IMR-90 (cell line): ENCODE measurements at regions not wholly inside any gene's neighbourhood (a gene's known extent, or its start where the extent isn't known, plus 50 kb on each side); places are given as distances from the start of the nearest gene placed in this dataset.

Experiments
- ATAC-seq: fragments of 200-7000 bp; cut with Tn5 transposase; 2 replicates; pipeline ENCODE4 v1.9.1; 2020; ENCODE audit warnings: low read depth, mild to moderate bottlenecking, moderate library complexity
- BruUV-seq: library from RNA; stranded (reverse); fragments of 400-500 nt; replicated peaks from 2 replicates; lab custom pipeline; 2021; lab: Mats Ljungman, UMichigan
- CTCF ChIA-PET: fragments of 300-600 bp; formaldehyde crosslinking; extraction: SDS; loops from one replicate; lab custom pipeline; 2021; ENCODE audit warnings: antibody characterized with exemption; lab: Yijun Ruan, JAX
- POLR2A ChIA-PET: fragments of 300-600 bp; sonication (Branson Sonifier 250); formaldehyde crosslinking; loops from one replicate; lab custom pipeline; 2022; ENCODE audit warnings: antibody characterized with exemption; ENCODE audit not compliant: unreplicated experiment; lab: Charles Lee
- DNase-seq: peaks from one replicate; pipeline ENCODE4 v3.0.0; 2013
- H2AFZ ChIP-seq: replicated peaks from 2 replicates; pipeline ENCODE3; 2013; ENCODE audit warnings: low read length, mild to moderate bottlenecking; ENCODE audit not compliant: poor library complexity
- H2AK5ac ChIP-seq: 2 replicates; pipeline ENCODE4 v1.6.1; 2013; ENCODE audit warnings: low read depth, low read length, inconsistent platforms
- H2AK9ac ChIP-seq: replicated peaks from 2 replicates; pipeline ENCODE3; 2013; ENCODE audit warnings: mild to moderate bottlenecking, low read depth, low read length, moderate library complexity; ENCODE audit not compliant: poor library complexity
- H2BK120ac ChIP-seq: 2 replicates; pipeline ENCODE4 v1.6.1; 2013; ENCODE audit warnings: low read depth, low read length, inconsistent platforms
- H2BK15ac ChIP-seq: 3 replicates; pipeline ENCODE4 v1.6.1; 2013; ENCODE audit warnings: low read depth, low read length, inconsistent platforms
- H2BK20ac ChIP-seq: 2 replicates; pipeline ENCODE4 v1.6.1; 2013; ENCODE audit warnings: low read depth, mild to moderate bottlenecking, inconsistent platforms, low read length, moderate library complexity
- H2BK5ac ChIP-seq: 2 replicates; pipeline ENCODE4 v1.6.1; 2013; ENCODE audit warnings: mild to moderate bottlenecking, low read depth, low read length, inconsistent platforms; ENCODE audit not compliant: poor library complexity, severe bottlenecking
- H3K14ac ChIP-seq: replicated peaks from 2 replicates; pipeline ENCODE4 v1.6.1; 2013; ENCODE audit warnings: low read depth, low read length, inconsistent platforms
- H3K18ac ChIP-seq: 2 replicates; pipeline ENCODE4 v1.6.1; 2013; ENCODE audit warnings: low read depth, low read length, control low read depth
- H3K23ac ChIP-seq: 2 replicates; pipeline ENCODE4 v1.6.1; 2013; ENCODE audit warnings: low read depth, low read length, inconsistent platforms
- H3K27ac ChIP-seq: 2 replicates; pipeline ENCODE4 v1.5.1; 2013; ENCODE audit warnings: mild to moderate bottlenecking, control low read depth, low read length; ENCODE audit not compliant: insufficient read depth
- H3K27me3 ChIP-seq: 2 replicates; pipeline ENCODE4 v1.6.1; 2013; ENCODE audit warnings: low read length; ENCODE audit not compliant: control insufficient read depth, insufficient read depth
- H3K36me3 ChIP-seq: 2 replicates; pipeline ENCODE4 v1.6.1; 2013; ENCODE audit warnings: low read length, mixed read lengths; ENCODE audit not compliant: control insufficient read depth, insufficient read depth
- H3K4ac ChIP-seq: 2 replicates; pipeline ENCODE4 v1.6.1; 2013; ENCODE audit warnings: low read depth, low read length, inconsistent platforms
- H3K4me1 ChIP-seq: 2 replicates; pipeline ENCODE4 v1.6.1; 2013; ENCODE audit warnings: low read length, mixed read lengths; ENCODE audit not compliant: control insufficient read depth, insufficient read depth
- H3K4me2 ChIP-seq: 2 replicates; pipeline ENCODE4 v1.6.1; 2013; ENCODE audit warnings: low read depth, mild to moderate bottlenecking, control low read depth, low read length, moderate library complexity
- H3K4me3 ChIP-seq: 2 replicates; pipeline ENCODE4 v1.5.1; 2013; ENCODE audit warnings: low read depth, mild to moderate bottlenecking, control low read depth, low read length, moderate library complexity; ENCODE audit not compliant: insufficient read depth
- H3K56ac ChIP-seq: 2 replicates; pipeline ENCODE4 v1.6.1; 2013; ENCODE audit warnings: low read length, inconsistent platforms; ENCODE audit not compliant: insufficient read depth; ENCODE audit errors: extremely low read depth
- H3K79me1 ChIP-seq, 2 experiments: 2 replicates each; pipeline ENCODE4 v1.6.1; 2013; ENCODE audit warnings: low read length in 2 of 2, inconsistent platforms in 1 of 2, low read depth in 1 of 2
- H3K9ac ChIP-seq: 2 replicates; pipeline ENCODE4 v1.6.1; 2013; ENCODE audit warnings: low read depth, low read length, control low read depth
- H3K9me1 ChIP-seq: 2 replicates; pipeline ENCODE4 v1.6.1; 2013; ENCODE audit warnings: low read length, inconsistent platforms; ENCODE audit not compliant: insufficient read depth
- H3K9me3 ChIP-seq: 2 replicates; pipeline ENCODE4 v1.6.1; 2013; ENCODE audit warnings: low read length; ENCODE audit not compliant: control insufficient read depth, insufficient read depth
- H4K20me1 ChIP-seq: 2 replicates; pipeline ENCODE4 v1.6.1; 2013; ENCODE audit warnings: low read length, inconsistent platforms; ENCODE audit not compliant: insufficient read depth
- H4K5ac ChIP-seq: 2 replicates; pipeline ENCODE4 v1.6.1; 2013; ENCODE audit warnings: mild to moderate bottlenecking, low read depth, low read length, control low read depth
- H4K8ac ChIP-seq, 2 experiments: 2 replicates each; pipeline ENCODE4 v1.6.1; 2013; ENCODE audit warnings: low read depth in 2 of 2, low read length in 2 of 2, control low read depth in 1 of 2, inconsistent platforms in 1 of 2
- H4K91ac ChIP-seq: 2 replicates; pipeline ENCODE4 v1.6.1; 2013; ENCODE audit warnings: low read depth, low read length, inconsistent platforms; ENCODE audit not compliant: insufficient read depth
- FOS ChIP-seq: fragments of 150-350 bp; IDR thresholded peaks from 2 replicates; pipeline ENCODE4 v1.6.1; 2016; ENCODE audit warnings: low read depth, low read length
- MXI1 ChIP-seq: IDR thresholded peaks from 2 replicates; pipeline ENCODE4 v1.6.1; 2012; ENCODE audit warnings: low read depth, mild to moderate bottlenecking, low read length, moderate library complexity, borderline replicate concordance
- POLR2A ChIP-seq: IDR thresholded peaks from 2 replicates; pipeline ENCODE4 v1.6.1; 2012; ENCODE audit warnings: mild to moderate bottlenecking, low read depth, low read length
- RFX5 ChIP-seq: IDR thresholded peaks from 2 replicates; pipeline ENCODE4 v1.8.0; 2012; ENCODE audit warnings: low read depth, mild to moderate bottlenecking, low read length, moderate library complexity
- WGBS, 2 experiments: methylation state at CpG; one replicate each; pipeline versions ENCODE4 v1.1.5 to v1.1.7; 2013; ENCODE audit warnings: missing lambda C conversion rate in 2 of 2; ENCODE audit not compliant: insufficient read length in 1 of 2; ENCODE audit errors: extremely low coverage in 2 of 2; 5-methylcytosine and 5-hydroxymethylcytosine counted together
- dilution Hi-C: fragments of 300-500 bp; cut with HindIII; formaldehyde crosslinking; loops from one replicate; pipeline ENCODE4 v1.14.3; 2018; ENCODE audit warnings: low sequenced_read_pairs; ENCODE audit not compliant: unreplicated experiment
- in situ Hi-C: fragments of 300-500 bp; cut with MboI; formaldehyde crosslinking; loops from 3 replicates; pipeline ENCODE4 v1.14.3; 2019; ENCODE audit warnings: low sequenced_read_pairs, inconsistent platforms, mixed read lengths
- intact Hi-C: fragments of 100-400 bp; cut with micrococcal nuclease; formaldehyde crosslinking; loops from 2 replicates; pipeline ENCODE4 v1.10.0; 2022
- TF ChIP-seq, protein P1 (sequence below): fragments of 150-350 bp; IDR thresholded peaks from 2 replicates; pipeline ENCODE4 v1.6.1; 2016; ENCODE audit warnings: low read depth, mild to moderate bottlenecking, low read length, moderate library complexity, borderline replicate concordance
- TF ChIP-seq, protein P2 (sequence below): conservative IDR thresholded peaks from 2 replicates; pipeline ENCODE4 v1.5.1; 2012; ENCODE audit warnings: mild to moderate bottlenecking, low read depth, low read length, improper control_type of control experiment

DNA sequence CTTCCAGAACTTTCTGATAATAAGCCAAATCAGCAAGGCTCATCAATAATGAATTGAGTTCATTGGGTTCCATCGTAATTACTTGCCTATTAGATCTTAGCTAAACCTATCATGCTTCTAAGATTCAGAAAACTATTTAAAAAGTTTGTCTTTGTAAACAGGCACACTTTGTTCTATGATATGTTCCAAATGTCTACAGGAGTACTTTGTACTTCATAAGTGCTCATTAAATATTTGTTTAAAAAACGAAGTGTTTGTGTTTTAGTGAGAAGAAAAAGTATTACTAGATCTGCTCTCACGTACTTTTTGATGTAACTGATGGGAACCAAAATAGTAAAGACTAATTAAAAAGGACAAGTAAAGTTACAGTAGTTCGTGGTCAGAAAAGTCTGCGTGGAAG lies 172.8 kb upstream of the FLRT2 start:
- ChIA-PET POLR2A (no interaction called here), CTCF (no interaction called here)
- Histone ChIP-seq H3K18ac (no peak overlapping the region), H2AFZ (no peak overlapping the region), H3K9ac (no peak overlapping the region), H3K79me1 (no peaks in the 10 kb centered on the region), H3K4me1 (no peaks in the 10 kb centered on the region), H2BK15ac (no peak overlapping the region), H3K56ac (no peak overlapping the region), H2BK20ac (no peak overlapping the region), H2AK5ac (no peak overlapping the region), H3K4me2 (no peak overlapping the region), H4K20me1 (no peaks in the 10 kb centered on the region), H2BK5ac (no peak overlapping the region), H3K36me3 (no peaks in the 10 kb centered on the region), H3K23ac (no peak overlapping the region), H2BK120ac (no peak overlapping the region), H3K4ac (no peak overlapping the region), H3K27me3 (no peaks in the 10 kb centered on the region), H3K27ac (no peak overlapping the region), H2AK9ac (no peak overlapping the region), H3K4me3 (no peak overlapping the region), H3K9me3 (no peaks in the 10 kb centered on the region), H3K9me1 (no peaks in the 10 kb centered on the region), H3K14ac (no peak overlapping the region), H4K5ac (no peak overlapping the region), H4K91ac (no peak overlapping the region), H4K8ac (no peak overlapping the region)
- in situ Hi-C loops (no loop called here), dilution Hi-C loops (no loop called here), intact Hi-C loops (no loop called here)
- no peak for ATAC-seq
- no TSS peak for BruUV-seq
- no CpG with 5 or more reads among the region's 5 CpGs for WGBS, 2 experiments
- no peak for DNase-seq
- TF ChIP-seq POLR2A (no peak), MXI1 (no peak), FOS (no peak), RFX5 (no peak)
- TF ChIP-seq, protein P1, sequence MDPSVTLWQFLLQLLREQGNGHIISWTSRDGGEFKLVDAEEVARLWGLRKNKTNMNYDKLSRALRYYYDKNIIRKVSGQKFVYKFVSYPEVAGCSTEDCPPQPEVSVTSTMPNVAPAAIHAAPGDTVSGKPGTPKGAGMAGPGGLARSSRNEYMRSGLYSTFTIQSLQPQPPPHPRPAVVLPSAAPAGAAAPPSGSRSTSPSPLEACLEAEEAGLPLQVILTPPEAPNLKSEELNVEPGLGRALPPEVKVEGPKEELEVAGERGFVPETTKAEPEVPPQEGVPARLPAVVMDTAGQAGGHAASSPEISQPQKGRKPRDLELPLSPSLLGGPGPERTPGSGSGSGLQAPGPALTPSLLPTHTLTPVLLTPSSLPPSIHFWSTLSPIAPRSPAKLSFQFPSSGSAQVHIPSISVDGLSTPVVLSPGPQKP = no peak
- TF ChIP-seq, protein P2, sequence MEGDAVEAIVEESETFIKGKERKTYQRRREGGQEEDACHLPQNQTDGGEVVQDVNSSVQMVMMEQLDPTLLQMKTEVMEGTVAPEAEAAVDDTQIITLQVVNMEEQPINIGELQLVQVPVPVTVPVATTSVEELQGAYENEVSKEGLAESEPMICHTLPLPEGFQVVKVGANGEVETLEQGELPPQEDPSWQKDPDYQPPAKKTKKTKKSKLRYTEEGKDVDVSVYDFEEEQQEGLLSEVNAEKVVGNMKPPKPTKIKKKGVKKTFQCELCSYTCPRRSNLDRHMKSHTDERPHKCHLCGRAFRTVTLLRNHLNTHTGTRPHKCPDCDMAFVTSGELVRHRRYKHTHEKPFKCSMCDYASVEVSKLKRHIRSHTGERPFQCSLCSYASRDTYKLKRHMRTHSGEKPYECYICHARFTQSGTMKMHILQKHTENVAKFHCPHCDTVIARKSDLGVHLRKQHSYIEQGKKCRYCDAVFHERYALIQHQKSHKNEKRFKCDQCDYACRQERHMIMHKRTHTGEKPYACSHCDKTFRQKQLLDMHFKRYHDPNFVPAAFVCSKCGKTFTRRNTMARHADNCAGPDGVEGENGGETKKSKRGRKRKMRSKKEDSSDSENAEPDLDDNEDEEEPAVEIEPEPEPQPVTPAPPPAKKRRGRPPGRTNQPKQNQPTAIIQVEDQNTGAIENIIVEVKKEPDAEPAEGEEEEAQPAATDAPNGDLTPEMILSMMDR = no peak
